NCI-H510A treated with DMSO at 0.1 percent for 48 hours (cell line): ENCODE measurements at regions not wholly inside any gene's neighbourhood (a gene's known extent, or its start where the extent isn't known, plus 50 kb on each side); places are given as distances from the start of the nearest gene placed in this dataset.
"Not testable (repeated sequence)": the region's sequence is repeated elsewhere in the genome, so short reads cannot be mapped to it uniquely, and the experiment has no call there.

Experiments
- DNase-seq: peaks from one replicate; lab custom pipeline; 2025; lab: John Stamatoyannopoulos, UW

DNA sequence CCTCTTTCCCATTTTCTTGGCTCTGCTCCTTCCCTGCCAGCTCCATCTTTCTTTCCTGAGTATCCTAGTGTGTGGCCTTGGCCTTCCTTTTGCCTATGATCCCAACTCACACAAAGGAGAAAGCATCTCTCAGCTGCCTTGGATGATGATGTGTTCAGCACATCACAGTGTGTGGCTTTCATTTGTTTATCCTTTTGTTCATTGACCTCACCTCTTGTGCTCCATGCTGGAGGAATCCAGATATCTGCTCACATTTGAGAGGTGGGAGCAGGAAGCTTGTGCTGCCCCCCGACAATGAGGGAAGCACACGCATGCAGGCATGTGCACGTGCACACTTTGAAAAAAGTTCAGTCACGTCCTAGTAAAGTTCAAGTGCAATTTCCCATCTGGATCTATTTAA, 131.0 kb downstream of the SMIM20 start:
- DNase-seq = no peak

DNA sequence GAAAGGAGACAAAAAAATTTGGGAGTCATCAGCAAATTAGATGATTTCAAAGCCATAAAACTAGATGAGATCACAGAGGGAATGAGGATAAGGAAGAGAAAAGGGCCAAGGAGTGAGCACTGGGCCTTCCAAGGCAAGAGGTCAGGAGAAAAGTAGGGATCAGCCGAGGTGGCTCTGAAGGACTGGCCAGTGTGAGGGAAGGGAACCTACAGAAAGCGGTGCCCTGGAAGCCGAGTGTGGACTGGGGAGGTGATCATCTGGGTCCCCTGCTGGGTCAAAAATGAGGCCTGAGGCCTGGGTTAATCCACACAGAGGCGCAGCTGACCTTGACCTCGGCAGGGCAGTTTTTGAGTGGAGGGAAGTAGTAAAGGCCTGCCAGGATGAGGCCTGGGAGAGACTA, 133.8 kb downstream of the SMIM20 start:
- DNase-seq = no peak

DNA sequence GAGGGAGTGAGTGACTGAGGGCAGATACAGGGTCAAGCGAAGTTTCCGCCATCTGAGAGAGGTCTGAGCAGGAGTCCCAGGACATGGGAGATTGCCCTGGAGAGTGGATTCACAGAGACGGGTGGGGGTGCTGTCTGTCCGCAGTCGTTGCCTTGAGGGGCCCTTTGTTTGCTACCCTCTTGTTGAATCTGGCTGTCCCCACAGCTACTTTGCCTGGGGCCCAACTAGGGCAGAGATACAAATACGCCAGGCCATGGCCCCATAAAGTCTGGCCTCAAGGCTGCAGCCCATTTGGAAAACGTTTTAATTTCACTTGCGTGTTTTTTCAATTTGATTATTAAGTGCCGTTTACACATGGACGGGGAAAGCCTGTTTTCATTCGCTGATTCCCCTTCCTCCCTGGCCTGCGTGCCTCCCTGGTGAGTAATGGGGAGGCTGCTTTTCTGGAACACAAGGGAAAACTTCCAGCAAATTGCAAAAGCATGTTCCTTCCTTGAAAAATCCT, 134.4 kb downstream of the SMIM20 start:
- no peak for DNase-seq

DNA sequence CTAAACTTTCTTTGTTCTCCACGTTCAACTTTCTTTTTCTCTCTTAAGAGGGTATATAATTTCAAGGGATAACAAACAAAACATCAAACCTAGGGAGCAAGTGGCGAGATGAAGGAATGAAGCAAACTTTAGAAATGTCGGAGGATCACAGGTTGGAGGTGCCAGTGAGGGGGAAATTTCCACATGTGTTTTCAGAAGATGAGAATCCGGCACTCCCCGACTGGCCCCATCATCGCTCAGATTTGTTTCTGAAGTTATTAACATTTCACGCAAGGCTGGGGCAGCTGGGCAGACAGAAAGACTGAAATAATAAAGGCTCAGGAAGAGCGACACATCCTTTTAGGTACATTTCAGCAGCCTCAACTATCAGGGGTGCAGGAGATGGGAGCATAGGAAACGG, 134.9 kb downstream of the SMIM20 start:
- DNase-seq = no peak

DNA sequence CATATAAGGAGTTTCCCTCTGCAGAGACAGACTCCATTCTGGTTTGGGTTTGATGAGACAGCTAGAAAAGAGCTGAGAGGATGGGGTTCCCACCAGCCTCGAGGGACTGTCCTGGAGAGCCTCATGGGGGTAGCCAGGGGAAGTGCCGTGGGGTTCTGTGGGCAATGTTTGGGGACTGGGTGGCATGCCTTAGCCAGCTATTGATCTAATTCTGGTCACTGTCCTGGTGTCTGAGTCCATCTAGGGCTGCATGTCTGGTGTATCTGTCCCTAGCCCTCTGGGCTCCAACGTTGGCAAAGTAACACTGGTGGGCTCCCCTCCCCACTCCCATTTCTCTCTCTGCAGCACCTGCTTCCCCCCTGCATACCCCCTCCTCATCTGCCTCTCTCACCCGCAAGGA, 135.4 kb downstream of the SMIM20 start:
- DNase-seq = no peak

DNA sequence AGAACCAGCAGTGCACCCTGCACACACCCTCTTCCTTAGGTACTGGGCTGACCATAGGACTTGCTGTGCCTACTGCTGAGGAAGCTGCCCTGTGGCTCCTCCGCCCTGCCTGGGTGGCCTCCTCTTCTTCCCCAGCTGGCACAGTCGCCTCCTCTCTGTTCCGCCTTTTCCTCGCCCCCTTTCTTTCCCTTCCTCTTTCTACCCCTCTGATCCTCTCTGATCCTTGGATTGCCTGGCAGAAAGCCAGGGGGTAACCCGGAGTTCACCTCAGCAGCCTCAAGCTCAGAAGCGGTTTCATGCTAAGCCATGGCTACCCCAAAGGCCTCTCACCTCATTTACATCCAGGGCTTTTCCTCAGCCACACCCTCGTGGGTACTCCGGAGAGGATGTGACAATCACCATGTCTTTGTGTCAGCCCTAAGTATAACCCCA, 136.2 kb downstream of the SMIM20 start:
- no peak for DNase-seq

DNA sequence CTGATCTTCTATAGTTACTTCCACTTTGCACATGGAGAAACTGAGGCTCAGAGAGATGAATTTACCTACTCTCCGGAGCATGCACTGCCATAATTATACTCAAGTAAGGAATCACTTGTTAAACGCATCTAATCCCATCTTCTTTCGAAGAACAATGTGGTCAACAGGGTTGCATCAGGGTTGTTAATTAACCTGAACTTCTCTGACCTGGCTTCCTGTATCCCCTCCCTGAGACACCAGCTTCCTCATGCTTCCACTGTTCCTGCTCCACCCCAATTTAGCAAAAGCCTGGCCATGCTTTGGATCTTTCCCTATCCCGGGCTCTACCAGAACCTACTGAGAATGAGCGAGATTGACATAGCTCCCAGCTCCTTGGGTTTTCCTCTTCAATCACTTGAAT, 136.7 kb downstream of the SMIM20 start:
- DNase-seq = no peak

DNA sequence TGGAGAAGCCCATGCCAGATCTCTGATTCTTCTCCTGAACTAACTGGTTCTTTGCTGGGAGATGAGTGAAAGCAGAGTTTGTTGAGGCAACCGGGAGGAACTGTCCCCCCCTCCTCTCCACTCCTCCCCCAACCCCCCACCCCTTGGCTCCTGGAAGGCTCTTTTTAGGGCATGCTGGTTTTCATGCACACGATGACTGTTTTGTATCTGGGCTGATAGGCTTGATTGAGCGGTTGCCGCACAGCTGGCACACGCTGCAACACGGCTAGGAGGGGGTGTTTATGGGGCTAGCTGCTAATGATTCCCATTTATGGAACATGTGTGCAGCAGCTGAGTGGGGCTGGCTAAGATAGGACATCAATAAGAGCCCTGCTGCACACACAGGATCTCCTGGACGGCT, 137.2 kb downstream of the SMIM20 start:
- no peak for DNase-seq

DNA sequence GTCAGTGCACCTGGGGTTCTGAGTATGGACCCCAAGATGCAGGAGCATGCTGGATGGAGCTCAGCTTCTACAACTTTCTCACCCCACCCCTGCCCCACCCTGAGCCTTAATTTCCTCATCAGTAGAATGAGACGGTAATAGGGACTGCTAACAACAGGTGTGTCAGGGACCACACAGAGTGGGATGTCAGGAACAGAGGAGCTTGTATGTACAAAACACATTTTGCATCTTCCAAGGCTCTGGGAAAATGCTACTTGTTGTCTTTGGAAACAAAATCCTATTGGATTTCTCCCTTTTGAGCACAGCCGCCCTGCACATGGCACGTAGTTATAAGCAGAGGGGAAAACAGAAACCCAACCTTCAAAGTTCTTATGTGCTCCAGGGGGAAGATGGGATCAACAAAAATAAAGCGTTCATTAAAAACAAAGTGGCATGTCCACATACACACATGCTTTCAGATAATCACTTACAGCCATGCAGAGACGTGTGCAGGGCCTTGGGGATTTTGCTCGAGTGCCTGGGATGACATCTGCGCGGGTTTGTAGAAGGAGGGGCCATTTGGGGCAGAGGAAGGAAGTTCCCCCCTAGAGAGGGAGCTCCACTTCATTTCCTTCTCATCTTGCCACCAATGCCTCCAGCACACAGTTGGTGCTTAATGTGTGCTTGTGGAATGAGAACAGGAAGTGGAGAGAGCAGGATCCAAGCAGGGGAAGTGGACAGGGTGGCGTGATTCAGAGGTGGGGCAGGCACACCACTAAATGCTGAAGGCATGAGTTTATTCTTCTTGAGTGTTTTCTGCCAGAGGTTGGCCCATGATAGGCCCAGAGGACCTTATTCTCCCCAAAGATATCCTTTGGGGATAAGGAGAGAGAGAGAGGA, 138.9 kb downstream of the SMIM20 start:
- DNase-seq = no peak

DNA sequence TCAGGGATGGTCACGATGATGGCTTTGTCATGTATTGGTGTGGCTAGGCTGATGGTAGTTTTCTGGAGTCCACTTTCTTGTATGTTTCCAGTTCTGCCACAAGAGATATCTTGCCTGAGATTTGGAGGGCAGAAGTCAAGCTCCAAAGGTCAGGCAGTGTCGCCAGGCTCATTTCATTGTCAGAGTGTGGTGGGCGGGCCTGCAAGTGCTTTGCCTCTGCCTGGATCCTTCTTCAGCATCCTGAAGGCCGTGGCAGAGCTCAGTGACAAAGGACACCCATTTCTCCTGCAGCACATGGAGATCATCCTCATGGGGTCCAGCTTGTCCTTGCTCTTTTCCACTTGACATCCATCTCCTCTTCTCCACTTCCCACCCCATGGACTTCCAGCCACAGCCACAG, 139.7 kb downstream of the SMIM20 start:
- DNase-seq = no peak

DNA sequence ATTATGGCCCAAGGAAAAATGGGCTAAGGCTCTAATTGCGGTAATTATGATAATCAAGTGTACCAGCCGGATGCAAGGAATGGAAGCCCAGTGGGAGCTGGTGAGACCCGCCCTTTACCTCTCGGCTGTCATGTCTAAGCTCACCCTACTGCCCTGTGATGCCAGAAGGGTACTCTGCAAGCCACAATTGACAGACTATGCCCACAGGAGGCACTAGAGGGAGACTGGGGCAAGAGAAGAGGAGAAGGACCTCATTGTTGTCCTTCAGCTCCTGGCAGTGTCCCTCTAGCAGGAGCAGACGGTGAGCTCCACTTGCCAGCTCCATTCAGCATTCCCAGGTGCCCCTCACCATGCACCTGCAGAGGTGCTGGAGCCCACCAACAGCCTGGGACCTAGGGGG, 141.8 kb downstream of the SMIM20 start:
- no peak for DNase-seq

DNA sequence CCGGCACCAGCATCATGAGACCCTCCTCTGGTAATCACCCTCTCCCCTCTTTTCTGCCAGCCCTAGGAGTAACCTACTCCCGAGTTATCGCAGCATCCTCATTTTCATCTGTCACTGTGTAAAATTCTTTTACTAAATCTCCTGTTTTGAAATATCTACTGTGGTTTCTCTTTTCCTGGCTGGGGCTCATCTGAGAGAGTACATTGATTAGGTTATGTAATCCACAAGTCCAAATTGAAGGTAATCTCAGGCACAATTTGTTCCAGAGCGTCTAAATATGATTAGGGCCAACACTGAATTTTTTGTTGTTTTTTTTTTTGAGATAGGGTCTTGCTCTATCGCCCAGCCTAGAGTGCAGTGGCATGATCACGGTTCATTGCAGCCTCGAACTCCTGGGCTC, 142.4 kb downstream of the SMIM20 start:
- DNase-seq = no peak

DNA sequence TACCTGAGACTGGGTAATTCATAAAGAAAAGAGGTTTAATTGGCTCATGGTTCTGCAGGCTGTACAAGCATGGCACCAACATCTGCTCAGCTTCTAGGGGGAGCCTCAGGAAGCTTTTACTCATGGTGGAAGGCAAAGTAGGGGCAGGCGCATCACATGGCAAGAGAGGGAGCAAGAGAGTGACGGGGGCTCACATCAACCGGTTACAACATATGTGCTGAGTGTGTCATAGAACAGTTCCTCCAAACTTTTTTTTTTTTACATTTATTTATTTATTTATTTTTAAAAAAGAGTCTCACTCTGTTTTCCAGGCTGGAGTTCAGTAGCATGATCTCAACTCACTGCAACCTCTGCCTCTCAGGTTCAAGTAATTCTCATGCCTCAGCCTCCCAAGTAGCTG, 143.8 kb downstream of the SMIM20 start:
- not testable (repeated sequence) for DNase-seq

DNA sequence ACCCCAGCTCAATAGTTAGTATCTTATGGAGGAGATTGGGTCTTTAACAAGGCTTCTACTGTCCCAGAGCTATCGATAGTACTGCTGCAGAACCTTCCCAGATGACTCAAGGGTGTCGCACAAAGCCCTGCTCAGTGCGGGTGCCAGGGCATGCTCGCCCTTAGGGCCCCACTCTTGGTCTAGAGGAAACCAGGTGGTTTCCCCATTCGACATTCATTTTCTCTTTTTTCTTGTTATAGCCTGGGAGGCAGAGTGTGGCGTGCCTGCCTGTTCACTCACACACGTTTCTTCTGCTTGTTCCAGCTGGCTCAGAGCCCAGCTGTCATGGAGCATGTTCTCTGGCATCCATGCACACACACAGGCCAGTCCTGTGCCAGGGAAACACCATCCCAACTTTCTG, 144.5 kb downstream of the SMIM20 start:
- no peak for DNase-seq

DNA sequence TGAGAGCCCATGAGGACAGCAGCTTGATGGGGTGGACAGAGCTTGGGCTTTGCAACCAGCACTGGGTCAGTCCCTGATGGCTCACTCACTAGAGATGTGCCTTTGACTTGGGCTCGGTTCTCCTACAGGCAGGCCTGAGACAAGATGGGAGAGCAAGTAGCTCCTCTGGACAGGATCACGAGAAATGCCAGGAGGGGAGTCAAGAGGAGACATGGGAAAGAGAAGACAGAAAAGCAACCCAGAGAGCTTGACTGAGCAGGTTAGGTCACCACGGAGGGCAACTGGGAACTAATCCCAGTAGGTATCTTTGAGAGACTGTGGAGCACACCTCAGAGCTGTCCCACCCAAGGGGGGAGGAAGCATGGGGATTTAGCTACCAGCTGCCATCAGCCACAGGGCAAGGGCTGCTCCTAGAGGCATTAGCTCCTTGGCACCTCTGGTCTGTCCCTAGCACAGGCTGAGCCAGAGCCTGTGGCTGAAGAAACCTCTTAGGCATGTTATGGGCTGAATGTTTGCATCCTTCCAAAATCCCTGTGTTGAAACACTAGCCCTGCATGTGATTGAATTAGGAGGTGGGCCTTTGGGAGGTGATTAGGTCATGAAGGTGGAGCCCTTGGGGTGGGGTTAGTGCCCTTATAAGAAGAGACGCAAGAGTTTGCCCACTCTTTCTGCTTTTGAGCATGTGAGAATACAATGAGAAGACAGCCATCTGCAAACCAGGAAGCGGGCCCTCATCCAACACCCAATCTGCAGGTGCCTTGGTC, 145.6 kb downstream of the SMIM20 start:
- no peak for DNase-seq

DNA sequence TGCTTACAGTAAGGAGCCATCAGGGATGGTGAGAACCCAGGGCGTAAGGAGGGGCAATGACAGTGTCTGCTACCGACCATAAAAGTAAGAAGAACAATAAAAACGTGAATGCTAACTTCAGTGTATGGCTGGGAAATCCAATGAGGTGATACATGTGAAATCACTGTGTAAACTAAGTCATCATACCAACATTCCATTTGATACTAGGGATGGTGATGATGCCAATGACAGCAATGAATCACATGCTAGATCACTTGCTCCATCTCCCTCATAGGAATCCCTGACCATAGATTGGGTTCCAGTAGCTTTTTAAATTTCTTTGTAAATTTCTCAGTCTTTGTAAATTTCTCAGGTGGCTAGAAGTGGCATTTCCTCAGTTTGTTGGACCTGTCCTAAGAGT, 146.3 kb downstream of the SMIM20 start:
- DNase-seq = no peak

DNA sequence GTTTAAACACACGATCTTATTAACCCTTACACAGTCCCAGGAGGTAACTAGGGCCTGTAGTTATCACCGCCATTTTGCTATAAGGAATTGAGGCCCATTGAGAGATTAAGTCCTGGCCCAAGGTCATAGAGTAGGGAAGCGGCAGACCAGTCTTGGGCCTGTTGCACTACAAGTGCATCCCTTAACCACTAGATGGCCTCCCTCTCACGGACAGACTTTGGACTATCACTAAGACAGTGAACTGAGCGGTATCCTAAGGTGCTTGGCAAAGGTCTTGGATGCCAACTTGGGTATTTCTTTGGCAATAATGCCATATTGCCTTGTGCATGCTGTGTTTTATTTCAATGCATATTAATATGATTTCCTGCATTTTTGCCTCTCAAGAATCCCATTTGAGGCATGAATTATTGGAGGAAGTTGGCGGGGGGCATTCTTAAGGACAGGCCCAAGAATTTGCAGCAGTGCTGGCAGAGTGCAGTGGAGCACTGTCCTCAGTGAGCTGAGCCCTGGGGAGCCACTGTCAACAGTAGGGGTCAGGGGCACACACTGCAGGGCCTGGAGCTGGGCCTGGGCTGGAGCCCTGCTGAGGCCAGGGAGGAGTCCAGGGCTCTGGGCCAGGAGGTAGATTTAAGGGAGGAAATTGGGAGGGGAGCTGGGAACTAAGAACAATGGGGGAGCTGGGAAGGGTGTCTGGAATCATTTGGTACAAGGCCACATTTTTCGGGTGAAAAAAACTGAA, 147.4 kb downstream of the SMIM20 start:
- no peak for DNase-seq

DNA sequence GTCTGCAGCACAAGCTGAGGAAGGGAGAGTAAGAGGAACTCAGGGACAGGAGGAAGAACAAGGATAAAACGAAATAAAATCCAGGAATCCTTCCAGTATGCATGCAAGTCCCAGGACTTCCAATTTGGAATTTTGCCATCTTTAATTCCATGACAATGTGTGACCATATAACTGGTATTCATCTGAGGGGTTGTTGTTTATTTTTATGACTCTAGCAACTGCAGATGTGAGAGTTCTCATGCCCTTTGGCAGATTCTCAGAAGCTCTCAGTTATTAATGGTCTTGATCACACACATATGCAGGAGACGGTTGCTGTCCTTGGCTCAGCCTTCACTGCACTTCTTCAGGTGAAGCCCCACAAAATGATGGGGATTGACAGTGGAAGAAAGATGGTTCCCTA, 148.2 kb downstream of the SMIM20 start:
- no peak for DNase-seq

DNA sequence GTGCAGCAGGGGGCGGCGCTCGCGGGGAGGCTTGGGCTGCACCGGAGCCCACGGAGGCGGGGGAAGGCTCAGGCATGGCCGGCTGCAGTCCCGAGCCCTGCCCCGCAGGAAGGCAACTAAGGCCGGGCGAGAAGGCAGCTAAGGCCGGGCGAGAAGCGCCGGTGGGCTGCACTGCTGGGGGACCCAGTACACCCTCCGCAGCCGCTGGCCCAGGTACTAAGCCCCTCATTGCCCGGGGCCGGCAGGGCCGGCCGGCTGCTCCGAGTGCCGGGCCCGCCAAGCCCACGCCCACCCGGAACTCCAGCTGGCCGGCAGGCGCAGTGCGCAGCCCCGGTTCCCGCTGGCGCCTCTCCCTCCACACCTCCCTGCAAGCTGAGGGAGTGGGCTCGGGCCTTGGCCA, 150.0 kb downstream of the SMIM20 start:
- not testable (repeated sequence) for DNase-seq

DNA sequence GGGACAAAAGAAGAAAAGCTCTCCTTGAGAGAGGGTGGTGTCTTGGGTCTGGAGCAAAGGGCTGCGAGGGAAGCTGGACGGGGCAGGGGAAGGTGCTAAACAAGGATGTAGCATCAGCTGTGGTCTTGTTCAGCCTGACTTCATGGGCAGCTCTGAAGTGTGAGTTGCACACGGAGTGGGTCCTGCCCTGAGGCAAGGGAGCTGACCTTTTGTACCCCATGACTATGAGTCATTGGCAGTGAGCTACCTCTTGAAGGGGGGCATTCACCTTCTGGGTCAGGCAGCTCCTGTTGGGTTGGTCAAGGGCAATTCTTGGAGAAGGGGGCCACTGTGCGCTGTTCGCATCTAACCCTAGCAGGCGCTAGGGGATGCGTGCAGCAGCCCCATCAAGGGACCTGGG, 151.8 kb downstream of the SMIM20 start:
- DNase-seq = no peak

DNA sequence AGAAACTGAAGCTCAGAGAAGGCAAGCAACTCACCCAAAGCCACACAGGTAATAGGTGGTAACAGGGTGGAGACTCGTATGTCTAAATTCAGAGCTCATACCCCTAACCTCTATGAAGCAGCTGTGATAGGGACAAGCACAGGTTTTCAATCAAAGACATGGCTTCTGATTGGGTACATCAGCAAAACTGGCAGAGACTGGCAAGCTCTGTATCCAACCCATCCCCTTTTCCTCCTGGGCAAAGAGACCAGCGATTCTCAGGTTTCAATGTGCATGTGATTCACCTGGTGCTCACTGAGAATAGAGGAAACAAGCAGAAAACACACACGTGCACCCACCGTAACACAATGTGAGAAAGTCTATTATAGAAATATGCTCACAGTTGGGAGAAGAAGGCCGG, 153.0 kb downstream of the SMIM20 start:
- no peak for DNase-seq

DNA sequence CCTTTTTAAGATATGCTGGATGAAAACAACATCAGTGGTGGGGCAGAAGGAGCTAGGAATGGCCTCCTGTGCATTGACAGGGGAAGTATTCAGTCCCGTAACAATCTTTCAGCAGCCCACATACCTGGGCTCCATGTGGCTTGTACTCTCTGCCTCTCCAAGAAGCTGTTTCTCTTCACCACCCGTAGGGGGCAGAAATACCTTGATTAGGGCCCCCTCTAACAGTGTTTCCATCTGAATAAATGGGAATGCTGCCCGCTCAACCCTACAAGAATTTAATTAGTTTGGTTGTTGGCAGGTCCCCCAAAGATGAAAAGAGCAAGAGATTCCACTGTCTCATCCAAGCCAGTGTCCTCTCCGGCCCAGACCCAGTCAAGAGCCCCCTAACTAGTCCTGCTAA, 155.2 kb downstream of the SMIM20 start:
- no peak for DNase-seq

DNA sequence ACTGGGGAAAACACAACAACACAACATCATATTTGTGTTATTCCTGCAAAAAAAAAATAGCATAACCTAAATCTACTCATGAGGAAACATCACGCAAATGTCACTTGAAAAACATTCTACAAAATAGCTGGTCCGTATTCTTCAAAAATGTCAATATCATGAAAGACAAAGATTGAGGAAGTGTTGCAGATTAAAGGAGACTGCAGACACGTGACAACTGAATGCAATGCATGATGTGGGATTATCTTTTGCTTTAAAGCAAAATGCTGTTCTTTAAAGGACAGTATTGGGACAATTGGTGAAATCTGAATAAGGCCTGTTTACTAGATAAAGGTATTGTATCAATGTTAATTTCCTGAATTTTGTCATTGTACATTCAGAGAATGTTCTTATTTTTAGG, 157.7 kb downstream of the SMIM20 start:
- DNase-seq = no peak
